GM19025 (cell line): ENCODE measurements at regions not wholly inside any gene's neighbourhood (a gene's known extent, or its start where the extent isn't known, plus 50 kb on each side); places are given as distances from the start of the nearest gene placed in this dataset.
"Not testable (repeated sequence)": the region's sequence is repeated elsewhere in the genome, so short reads cannot be mapped to it uniquely, and the experiment has no call there.

Source experiments
- ATAC-seq: cut with Tn5 transposase; IDR thresholded peaks from one replicate; pipeline ENCODE4 v1.9.1; 2021; ENCODE audit warnings: mild to moderate bottlenecking, low read depth, moderate library complexity; ENCODE audit not compliant: unreplicated experiment

GRCh38 chr18:1618364-1618763 is 713.7 kb downstream of the ADCYAP1 start:
- ATAC-seq, result no peak

DNA sequence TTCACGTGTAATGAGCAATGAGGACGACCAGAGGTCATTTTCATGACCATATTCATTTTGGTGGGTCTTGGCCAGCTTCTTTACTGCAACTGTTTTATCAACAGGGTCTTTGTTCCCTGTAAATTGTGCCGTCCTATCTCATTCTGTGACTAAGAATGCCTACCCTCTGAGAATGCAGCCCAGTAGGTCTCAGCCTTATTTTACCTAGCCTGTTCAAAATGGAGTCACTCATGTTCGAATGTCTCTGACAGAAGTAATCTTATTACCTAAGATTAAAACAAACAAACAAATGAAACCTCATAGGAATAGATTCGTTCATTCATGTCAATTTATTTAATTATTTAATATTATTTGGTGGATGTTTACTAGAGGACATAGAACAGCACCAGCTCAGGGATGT is 714.8 kb downstream of the ADCYAP1 start:
- no peak for ATAC-seq

DNA sequence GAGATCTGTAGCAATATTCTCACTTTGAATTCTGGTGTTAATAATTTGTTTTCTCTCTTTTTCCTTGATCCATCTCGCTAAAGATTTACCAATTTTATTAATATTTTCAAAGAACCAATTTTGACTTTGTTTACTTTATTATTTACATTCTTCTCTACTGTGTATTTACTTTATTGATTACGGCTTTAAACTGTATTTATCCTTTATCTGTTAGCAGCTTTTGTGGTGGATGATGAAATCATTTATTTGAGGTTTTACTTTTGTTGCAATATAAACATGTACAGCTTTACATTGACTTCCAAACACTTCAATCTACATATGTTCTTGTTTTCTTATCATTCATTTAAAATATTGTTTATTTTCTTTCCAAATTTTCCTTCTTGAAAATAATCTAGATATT is 719.9 kb downstream of the ADCYAP1 start:
- ATAC-seq, result no peak

- ATAC-seq, result no peak
Measured at GRCh38 chr18:1627494-1627893, 722.8 kb downstream of the ADCYAP1 start.

GRCh38 chr18:1648712-1649111 is 744.0 kb downstream of the ADCYAP1 start:
- no peak for ATAC-seq

GRCh38 chr18:1652018-1652417 is 747.3 kb downstream of the ADCYAP1 start:
- no peak for ATAC-seq

DNA sequence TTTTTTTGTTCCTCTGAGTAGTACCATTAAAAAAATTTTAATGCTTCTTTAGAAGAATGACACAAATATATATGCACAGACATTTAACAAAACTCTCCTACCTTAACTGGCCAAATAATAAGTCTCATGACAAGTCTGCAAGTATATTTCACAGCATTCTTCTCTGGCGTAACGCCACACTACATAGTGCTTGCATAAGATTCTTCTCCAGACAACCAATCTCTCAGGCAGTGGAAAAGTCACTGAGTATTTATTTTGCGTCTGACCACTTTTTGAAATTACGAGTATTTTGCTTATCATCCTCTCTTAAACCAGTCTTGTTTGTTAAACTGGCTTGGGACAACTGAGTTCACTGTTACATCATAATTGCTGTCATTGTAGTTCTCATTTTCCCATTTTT is 749.2 kb downstream of the ADCYAP1 start:
- no peak for ATAC-seq

DNA sequence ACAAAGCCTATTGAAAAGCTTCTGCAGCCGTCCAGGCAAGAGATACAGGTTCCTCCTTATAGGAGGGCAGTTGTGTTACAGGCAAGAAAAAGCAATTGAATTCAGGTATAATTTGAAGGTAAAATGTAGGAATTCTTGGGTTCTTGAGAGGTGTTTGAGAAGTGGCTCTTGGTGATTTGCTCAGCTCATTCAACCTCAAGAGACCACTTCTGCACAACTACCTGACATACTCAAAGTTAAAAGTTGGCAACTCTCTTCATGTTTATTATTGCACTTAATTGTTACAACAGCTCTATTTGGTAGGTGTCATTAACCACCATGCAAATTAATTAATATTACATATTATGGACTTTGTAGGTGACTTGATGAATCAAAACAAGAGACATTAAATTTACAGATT is 753.2 kb downstream of the ADCYAP1 start:
- ATAC-seq, result no peak

DNA sequence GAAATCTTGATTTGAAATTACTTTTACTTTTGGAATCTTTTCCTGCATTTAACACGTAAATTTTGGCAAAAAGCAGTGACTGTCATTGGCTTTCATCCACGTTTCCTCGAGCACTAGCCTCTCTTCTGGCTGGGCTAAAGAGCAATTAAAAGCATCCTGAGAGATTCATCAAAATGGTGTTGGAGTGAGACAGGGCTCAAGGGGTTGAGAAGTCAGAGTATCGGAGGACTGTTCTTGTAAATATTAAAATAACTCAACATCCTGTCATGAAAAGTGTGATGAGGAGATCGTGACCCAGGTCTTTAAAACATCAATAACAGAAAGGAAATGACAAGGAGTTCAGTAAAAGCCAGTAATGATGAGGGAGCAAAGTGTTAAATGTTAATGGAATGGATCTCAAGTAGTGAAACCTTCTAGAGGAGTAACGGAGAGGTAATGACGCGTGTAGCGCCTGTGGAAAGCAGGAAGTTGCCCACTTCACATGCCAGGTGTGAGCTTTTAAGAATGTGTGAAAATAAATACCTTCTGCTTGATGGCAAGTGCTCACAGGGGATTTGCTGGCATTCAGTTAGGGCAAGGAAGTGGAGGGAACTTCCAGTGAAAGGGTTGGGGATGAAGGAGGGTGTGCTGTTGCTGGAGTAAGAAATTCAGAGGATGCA is 754.4 kb downstream of the ADCYAP1 start:
- ATAC-seq, result no peak

DNA sequence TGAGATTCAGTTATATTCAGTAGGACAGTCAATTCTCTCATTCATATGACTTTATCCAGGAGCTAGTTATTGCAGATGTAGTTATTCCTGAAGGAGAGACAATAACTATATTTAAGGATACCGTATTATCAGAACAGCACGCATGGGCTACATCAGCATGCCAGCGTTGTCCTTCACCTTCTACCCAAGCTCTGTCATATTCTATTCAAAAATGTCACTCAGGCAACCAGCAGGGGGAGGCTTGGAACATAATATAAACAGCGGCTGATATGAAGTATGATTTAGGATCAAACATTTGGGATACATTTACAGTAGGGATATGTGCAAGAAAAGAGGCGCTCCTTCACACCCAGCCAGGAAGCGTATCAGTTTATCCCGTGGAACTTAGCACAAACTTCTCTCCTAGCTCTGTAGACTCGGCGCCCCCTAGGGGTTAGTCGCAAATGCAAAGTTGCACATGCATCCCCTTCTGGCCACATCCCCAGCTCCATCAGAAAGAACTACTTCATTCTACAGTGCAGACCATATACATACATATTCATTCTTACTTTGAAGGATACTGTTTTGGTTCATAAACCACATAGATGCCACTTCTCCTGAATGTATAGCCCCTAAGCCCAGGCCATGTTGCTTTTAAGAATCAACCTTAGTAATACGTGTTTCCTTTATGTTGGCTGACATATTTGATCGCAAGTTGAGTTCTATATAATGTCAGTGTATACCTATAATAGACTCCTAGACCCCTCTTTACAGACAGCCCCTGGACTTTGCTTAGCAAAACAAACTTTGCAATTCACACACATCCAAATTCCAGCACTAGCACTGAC is 759.4 kb downstream of the ADCYAP1 start:
- ATAC-seq, result peak; percentile 49

DNA sequence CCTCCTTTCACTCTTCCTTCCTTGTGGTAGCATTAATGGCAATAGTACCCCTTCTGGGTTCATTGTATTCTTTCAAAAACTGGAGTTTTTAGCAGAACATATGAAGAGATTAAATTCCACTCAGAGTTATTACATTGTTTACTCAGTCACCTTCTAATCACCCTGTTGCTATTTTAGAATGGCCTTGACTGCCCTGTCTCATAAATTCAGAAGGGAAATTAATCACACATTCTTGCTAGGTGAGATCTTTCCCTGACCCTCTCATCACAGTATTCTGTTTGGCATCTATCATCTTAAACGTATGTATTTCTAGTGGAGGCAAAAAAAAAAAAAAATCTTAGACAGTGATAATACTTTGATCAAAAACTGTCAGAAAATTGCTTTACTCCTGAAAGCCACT is 760.4 kb downstream of the ADCYAP1 start:
- no peak for ATAC-seq

DNA sequence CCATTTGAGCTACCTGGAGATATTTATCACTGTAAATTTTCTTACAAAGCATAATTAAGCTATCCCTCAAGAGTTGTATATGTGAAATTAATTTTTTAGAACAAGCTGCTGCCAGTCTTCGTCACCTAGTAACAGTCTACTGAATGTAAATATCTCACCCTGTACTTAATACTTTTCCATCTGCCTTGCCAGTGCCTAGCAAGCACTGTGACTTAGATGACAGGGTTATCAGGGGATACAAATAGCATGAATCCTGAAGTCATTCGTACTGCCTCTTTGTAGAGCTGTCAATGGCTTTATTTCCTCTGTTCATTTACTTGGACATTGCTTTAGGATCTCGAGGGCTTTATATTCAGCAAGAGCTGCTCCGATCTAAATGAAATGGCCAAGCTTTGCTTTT is 763.6 kb downstream of the ADCYAP1 start:
- no peak for ATAC-seq

DNA sequence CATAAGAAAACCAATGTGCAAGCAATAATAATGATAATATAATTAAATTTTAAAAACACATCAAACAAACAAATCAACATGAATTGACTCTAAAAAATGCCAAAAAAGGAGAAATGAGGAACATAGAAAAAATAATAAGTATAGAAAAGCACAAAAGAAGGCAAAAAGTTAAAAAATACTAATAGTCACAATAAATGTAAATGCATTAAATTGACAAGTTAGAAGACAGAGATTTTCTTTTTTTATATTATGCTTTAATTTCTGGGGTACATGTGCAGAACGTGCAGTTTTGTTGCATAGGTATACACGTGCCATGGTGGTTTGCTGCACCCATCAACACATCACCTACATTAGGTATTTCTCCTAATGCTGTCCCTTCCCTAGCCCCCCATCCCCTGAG is 767.0 kb downstream of the ADCYAP1 start:
- not testable (repeated sequence) for ATAC-seq

DNA sequence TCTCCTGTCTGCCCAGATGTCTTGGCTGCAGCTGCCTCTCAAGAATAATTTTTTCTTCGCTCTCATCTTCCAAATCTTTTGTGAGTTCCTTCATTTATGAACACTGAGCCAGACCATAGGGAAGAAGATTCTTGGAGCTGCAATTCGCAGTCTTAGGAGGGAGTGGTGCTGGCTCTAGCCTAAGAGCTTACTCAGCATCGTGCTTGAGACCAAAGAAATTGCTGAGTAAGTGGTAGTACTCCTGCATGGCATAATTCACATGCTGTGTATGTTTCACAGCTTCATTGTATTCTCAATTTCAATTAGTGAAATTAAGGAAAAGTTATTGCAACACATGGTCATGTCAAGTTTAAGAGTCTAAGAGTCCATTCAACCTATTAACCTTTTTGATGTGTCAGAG is 771.7 kb downstream of the ADCYAP1 start:
- ATAC-seq, result no peak

DNA sequence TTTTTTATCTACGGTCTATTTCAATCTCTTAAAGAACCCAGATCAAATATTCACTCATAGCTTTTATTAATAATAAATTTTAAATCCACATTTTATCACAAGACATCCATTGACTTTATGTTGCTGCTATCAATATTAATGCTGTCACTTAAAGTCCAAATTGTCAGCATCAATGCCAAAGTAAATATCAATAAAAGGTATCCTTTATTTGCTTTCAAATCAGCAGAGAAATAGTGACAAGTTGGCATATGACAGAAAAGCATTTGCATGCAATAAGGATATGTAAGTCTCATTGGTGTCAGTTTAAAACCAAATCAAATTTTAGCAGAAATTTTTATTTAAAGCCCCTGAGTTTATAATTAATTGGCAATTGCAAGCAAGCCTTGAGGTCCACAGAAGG is 775.4 kb downstream of the ADCYAP1 start:
- no peak for ATAC-seq

DNA sequence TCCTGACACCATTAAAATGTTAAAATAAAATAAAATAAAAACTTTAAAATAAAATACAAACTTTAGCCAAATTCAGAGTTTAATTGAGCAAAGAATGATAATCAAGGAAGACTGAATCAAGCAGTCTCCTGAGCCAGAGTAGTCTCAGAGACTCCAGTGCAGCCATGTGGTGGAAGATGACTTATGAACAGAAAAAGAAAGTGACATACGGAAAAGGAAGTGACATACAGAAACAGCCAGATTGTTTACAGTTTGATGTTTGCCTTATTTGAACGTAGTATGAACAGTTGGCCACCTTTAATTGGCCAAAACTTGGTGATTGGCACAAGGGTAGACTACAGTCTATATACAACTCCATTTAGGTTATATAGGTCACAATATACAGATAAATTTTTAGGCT is 787.2 kb downstream of the ADCYAP1 start:
- ATAC-seq, result no peak

DNA sequence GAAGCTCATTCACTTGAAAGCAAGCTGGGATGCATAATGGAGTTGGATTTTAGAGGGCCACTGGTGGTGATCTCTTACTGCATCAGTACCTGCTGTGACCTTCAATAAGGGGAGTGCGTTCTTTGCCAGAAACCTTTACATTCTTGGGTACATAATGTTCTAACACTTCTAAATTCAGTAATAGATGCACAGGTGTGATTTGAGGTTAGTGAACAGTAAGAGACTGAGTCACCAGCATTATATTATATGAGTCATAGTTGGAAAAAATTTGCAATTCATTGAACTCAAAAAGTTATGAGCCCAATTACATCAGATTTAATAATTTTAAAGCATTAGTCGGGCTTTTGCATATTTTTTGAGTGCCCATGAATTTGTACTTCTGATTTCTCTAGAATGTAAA is 803.3 kb downstream of the ADCYAP1 start:
- no peak for ATAC-seq

DNA sequence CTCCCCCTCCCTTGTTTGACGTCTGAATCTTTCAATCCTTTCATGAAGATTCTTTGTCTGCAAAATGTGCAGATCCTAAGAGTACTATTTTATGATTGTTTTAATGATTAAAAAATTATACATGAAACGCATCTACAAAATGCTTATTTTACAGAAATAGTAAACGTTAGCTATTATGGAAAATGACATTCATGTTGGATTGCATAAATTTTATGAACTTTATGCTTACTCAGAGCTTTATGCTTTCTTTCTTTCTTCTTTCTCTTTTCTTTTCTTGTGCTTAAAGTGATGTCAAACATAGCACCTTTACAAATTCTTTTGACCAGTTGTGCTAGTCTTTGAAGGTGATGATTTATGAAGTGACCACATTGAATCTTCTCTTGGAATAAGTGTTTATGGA is 805.4 kb downstream of the ADCYAP1 start:
- ATAC-seq, result no peak

DNA sequence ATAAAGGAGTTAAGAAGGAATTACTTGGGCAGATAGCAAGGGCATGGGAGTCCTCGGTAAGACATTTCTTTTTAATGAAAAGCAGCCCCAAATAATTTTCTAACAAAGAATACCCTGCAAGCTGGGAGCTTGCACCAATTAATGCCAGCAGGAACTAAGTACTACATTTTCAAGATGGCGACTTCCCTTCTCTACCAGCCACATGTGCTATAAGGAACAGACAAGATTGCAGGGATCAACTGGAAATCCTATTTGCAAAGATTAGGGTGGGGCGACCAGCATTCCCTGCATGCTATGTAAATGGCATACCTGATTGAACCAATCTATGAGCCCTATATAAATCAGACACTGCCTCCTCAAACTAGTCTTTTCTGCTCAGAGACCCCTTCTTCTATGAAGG is 827.5 kb downstream of the ADCYAP1 start:
- ATAC-seq, result no peak

DNA sequence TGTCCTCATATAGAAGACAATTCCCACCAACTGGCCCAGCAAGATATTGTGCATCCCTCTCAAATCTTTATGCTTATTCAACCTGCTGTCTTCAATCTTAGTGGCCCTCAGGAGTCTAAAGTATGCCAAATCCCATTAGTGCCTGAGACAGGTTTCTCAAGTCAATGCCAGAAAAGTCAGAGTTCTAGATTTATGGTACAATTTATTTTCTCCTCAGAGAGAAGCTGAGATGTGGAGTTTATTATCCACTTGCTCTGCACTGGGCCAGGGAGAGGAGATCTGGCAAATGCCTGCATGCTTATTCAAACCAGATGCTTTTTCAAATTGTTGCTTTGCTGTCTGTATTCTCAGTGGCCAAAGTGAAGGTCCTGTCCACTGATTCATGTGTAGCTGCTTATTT is 825.2 kb downstream of the METTL4 start:
- ATAC-seq, result no peak

GRCh38 chr18:1751249-1751648 is 820.1 kb downstream of the METTL4 start:
- ATAC-seq, result no peak

DNA sequence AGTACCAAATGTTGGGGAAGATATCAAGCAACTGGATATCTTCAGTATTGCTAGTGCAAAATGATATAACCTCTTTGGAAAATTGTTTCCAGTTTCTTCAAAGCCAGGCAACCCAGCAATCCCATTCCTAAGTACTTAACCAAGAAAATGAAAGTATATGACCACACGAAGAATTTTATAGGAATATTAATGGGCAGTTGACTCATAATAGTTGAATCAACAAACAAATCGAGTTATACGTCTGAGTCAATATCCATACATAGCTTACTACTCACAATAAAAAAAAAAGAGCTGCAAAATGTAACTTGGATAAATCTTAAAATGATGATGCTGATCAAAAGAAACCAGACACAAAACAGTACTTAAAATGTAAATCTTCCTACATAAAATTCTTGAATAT is 810.4 kb downstream of the METTL4 start:
- ATAC-seq, result no peak
